SIG-M5 treated with dmso at 0.1 percent for 504 hours (cell line): ENCODE measurements at regions not wholly inside any gene's neighbourhood (a gene's known extent, or its start where the extent isn't known, plus 50 kb on each side); places are given as distances from the start of the nearest gene placed in this dataset.
"Not testable (repeated sequence)": the region's sequence is repeated elsewhere in the genome, so short reads cannot be mapped to it uniquely, and the experiment has no call there.

Experiments
- DNase-seq: peaks from one replicate; lab custom pipeline; 2025; ENCODE audit not compliant: unreplicated experiment; lab: John Stamatoyannopoulos, UW

DNA sequence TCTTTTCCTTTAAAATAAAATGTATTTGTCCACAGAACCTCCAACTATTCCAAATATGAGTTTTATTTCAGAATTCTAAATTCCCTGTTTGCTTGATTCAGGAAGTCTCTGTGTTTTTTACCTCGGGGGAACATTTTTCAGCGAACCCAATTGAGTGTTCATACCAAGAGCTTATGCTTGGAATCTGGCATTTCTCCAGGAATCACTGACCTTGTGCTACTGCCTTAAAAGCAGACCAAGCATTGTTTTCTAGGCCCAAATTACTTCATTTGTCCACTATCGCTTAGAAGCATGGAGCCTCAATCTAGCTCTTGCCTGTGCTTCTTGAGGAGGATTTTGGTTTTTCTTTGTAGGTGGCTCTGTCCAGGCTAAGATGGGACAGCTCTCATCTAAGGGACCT is 59.4 kb downstream of the EBLN1 start:
- DNase-seq, result no peak

DNA sequence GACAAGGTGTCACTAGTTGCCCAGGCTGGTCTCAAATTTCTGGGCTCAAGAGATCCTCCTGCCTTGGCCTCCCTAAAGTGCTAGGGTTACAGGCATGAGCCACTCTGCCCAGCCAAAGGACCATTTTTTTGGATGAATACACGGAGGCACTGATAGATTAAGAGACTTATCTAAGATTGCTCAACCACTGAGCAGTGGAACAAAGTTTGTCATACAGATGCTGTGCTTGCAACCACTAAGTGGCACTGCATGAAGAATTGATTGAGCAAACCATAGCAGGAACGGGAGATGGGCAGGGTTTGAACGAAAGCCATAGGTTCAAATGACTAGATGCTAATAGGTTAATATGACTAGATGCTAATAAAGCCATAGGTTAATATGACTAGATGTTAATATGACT is 61.1 kb downstream of the EBLN1 start:
- no peak for DNase-seq

DNA sequence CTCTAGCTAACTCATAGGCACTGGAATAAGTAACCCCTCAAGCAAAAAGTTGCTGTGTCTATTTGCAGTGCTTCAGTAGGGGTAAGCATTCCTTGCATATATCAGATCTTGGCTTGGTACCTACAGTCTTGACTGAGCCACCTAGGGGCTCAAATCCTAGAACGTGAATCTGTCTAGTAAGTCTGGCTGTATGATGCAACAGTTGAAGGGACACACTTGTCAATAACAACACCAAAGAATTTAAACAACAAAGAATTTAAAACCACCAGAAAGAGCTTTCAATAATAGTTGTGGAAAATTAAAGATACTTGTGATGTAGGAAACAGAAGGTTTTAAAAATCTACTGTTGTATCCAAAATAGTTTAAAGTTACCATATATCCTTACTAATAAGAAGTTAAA is 65.4 kb downstream of the EBLN1 start:
- DNase-seq, result no peak

DNA sequence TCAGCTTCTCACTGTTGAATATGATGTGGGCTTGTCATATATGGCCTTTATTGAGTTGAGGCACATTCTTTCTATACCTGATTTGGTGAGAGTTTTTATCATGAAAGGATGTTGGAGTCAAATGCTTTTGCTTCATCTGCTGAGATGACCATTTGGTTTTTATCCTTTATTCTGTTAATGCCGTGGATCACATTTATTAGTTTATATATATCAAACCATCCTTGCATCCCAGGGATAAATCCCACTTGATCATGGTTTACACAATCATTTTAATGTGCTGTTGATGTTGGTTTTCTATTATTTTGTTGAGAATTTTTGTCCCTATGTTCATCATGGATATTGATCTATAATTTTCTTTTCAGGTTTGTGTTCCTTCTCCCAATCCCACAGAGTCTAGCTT is 67.0 kb downstream of the EBLN1 start:
- no peak for DNase-seq

DNA sequence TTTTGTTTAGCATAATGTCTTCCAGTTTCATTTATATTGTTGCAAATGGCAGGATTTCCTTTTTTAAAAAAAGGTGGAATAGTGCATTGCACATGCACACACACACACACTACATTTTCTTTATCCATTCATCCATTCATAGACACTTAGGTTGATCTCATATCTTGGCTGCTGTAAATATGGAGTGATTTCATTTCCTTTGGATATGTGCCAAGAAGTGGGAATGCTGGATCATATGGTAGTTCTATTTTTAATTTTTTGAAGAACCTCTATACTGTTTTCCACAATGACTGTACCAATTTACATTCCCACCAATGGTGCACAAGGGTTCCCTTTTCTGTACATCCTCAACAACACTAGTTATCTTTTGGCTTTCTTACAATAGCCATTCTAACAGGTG is 68.9 kb downstream of the EBLN1 start:
- DNase-seq, result no peak

DNA sequence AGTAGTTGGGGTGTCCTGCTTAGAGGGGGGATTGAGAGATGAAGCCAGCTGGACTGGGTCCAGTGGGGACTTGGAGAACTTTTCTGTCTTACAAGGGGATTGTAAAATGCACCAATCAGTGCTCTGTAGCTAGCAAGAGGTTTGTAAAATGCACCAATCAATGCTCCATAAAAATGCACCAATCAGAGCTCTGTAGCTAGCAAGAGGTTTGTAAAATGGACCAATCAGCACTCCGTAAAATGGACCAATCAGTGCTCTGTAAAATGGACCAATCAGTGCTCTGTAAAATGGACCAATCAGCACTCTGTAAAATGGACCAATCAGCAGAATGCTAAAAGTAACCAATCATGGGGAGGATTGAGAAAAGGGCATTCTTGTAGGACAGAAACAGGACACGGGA is 71.9 kb downstream of the EBLN1 start:
- not testable (repeated sequence) for DNase-seq

DNA sequence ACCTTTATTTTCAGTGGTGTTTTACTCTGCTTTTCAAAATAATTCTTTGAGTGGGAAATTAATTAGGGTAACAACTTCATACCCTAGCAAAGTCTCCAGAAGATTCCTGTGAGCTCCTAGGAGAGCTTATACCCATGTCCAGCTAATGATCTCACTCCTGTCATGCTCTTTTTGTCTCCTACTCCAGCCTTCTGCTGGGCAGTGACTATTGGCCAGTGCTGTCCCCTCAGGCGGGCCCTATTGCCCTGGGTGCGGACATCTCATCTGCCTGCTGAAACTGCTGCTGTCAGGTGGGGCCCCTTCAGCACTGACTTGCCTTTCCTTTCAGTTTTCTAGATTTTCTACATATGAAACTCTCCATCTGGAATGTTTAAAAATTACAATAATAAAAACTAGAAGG is 80.3 kb downstream of the EBLN1 start:
- no peak for DNase-seq

DNA sequence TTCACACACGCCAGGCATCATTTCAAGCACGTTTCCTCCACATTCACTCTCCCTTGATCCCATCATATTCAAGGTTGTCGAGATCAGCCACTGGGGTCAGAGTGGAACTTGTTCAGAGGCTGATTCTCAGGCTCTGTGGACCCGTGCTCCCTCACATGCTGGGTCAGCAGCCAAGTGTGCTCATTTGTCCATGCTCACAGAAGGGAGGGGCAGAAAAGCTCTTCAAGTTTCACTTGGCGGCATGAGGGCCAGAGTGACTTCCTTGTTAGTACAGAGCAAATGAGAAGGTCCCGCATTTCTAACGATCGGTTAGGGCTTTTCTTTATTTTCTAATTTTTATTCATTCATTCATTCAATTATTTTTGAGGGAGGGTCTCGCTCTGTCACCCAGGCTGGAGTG is 82.2 kb downstream of the EBLN1 start:
- no peak for DNase-seq

DNA sequence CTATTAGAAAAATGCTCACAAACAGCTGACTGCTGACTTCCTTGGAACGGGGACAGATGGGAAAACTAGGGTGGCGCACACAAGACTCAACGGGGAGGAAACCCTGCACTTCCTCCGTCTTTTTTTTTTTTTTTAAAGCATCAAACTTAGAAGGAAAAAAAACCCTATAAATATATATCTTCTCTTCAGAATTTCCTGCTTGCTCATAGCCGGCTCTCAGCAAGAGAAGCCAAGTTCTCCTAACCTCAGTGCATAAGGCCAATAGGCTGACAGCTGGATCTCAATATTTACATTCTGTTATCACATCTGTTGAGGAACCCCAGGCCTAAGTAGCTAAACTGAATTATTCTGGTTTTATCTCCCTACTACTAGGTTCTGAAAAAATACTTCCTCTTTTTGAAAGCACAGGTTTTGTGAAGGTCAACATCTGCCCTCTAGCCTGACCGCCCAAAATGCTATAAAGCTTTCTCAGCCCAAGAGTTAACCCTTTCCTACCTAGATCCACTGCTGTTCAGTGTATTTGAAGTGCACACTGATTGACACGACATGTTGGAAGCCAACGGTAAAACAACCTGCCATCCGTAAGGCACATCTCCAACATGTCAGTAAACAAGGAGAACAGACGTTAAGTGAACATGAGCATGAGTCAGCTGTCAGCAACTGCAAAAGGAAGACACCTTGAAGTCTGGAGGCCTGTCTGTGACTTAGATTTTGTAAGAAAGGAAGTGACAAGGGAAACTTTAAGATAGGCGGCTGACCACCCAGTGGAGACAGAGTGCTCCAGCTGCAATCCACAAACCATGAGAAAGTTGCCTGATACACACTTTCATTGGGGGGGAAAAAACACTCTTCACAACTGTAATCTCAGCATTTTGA is 83.8 kb downstream of the EBLN1 start:
- no peak for DNase-seq

DNA sequence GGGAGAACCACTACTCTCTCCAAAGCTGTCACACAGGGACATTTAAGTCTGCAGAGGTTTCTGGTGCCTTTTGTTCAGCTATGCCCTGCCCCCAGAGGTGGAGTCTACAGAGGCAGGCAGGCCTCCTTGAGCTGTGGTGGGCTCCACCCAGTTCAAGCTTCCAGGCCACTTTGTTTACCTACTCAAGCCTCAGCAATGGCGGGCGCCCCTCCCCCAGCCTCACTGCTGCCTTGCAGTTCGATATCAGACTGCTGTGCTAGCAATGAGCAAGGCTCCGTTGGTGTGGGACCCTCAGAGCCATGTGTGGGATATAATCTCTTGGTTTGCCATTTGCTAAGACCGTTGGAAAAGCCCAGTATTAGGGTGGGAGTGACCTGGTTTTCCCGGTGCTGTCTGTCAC is 87.0 kb downstream of the EBLN1 start:
- DNase-seq, result not testable (repeated sequence)

DNA sequence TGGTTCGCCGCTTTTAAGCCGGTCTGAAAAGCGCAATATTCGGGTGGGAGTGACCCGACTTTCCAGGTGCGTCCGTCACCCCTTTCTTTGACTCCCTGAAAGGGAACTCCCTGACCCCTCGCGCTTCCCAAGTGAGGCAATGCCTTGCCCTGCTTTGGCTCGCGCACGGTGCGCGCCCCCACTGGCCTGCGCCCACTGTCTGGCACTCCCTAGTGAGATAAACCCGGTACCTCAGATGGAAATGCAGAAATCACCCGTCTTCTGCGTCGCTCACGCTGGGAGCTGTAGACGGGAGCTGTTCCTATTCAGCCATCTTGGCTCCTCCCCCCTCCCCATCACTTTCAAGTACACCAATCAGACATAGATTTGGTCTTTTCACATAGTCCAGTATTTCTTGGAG is 88.2 kb downstream of the EBLN1 start:
- not testable (repeated sequence) for DNase-seq

DNA sequence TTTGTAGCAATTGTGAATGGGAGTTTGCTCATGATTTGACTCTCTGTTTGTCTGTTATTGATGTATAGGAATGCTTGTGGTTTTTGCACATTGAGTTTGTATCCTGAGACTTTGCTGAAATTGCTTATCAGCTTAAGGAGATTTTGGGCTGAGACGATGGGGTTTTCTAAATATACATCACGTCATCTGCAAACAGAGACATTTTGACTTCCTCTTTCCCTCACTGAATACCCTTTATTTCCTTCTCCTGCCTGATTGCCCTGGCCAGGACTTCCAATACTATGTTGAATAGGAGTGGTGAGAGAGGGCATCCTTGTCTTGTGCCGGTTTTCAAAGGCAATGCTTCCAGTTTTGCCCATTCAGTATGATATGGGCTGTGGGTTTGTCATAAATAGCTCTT is 96.6 kb downstream of the EBLN1 start:
- not testable (repeated sequence) for DNase-seq

DNA sequence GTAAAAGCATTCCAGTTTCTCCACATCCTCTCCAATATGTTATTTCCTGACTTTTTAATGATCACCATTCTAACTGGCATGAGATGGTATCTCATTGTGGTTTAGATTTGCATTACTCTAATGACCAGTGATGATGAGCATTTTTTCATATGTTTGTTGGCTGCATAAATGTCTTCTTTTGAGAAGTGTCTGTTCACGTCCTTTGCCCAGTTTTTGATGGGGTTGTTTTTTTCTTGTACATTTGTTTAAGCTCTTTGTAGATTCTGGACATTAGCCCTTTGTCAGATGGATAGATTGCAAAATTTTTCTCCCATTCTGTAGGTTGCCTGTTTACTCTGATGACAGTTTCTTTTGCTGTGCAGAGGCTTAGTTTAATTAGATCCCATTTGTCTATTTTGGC is 97.7 kb downstream of the EBLN1 start:
- not testable (repeated sequence) for DNase-seq

DNA sequence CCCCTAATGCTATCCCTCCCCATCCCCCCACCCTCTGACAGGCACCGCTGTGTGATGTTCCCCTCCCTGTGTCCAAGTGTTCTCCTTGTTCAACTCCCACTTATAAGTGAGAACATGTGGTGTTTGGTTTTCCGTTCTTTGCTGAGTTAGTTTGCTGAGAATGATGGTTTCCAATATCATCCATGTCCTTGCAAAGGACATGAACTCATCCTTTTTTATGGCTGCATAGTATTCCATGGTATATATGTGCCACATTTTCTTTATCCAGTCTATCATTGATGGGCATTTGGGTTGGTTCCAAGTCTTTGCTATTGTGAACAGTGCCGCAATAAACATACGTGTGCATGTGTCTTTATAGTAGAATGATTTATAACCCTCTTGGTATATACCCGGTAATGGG is 98.2 kb downstream of the EBLN1 start:
- not testable (repeated sequence) for DNase-seq

DNA sequence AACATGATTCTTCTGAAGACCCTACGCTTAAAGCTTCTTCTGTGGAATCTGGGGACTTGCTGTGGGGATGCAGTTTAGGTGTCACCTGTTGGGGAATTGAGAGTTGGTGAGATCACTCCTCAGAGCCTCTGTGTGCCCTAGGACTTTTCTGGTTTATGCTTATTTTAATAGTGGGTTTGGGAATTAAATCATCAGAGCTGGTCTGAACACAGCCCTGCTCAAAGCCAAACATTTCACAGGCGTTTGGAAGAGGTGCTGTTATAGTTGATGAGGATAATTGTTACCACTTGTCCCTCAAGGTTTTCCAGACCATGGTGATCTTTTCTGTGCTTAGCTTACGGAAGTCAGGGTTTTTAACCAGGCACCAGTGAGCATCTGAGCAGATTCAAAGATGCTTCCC is 106.1 kb downstream of the EBLN1 start:
- no peak for DNase-seq

DNA sequence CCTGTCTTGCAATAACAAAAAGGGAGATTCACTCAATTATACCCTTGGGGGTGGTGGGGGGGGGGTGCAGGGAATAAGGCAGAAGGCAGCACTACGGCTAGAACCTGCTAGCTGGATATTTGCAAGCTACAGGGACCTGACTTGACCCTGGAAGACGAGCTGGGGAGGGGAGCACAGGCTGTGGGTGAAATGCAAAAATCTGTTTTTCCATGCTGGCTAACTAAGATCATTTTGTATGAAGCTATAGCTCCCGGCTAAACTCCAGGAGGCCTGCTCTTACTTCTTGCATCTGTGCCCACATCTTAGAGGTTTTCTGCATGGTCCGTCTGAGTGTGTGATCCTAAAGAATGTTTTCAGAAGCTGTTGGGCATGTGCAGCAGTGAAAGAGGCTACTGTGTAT is 106.6 kb downstream of the EBLN1 start:
- no peak for DNase-seq

DNA sequence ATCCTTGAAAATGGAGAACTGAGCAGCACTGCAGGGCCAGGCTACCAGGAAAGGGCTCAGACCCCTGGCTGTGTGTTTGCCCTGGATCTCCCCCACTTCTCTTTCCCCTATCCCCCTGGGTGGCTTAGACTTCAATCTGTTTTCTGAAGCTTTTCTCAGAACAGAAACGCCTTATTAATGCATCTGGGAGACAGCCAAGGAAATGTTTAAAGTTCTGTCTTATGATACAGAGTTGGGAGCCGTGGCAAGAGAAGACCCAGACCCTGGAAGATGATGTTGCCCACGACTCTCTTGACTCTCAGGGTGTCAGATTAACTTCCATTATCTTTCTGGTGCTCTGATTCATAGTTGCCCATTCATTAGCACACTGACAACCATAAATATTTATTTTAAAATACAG is 107.1 kb downstream of the EBLN1 start:
- no peak for DNase-seq

DNA sequence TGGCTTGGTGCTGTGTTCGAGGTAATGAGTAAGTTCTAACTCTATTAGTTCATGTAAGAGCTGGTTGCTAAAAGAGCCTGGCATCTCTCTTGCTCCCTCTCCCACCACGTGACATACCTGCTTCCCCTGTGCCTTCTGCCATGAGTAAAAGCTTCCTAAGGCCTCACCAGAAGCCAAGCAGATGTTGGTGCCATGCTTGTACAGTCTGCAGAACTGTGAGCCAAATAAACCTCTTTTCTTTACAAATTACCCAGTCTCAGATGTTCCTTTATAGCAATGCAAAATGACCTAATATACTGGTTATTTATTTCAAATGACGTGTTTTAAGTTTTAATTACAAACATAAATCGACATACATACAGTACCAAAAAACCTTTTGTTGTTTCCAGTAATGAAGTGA is 101.7 kb upstream of the DNAJC1 start:
- no peak for DNase-seq

DNA sequence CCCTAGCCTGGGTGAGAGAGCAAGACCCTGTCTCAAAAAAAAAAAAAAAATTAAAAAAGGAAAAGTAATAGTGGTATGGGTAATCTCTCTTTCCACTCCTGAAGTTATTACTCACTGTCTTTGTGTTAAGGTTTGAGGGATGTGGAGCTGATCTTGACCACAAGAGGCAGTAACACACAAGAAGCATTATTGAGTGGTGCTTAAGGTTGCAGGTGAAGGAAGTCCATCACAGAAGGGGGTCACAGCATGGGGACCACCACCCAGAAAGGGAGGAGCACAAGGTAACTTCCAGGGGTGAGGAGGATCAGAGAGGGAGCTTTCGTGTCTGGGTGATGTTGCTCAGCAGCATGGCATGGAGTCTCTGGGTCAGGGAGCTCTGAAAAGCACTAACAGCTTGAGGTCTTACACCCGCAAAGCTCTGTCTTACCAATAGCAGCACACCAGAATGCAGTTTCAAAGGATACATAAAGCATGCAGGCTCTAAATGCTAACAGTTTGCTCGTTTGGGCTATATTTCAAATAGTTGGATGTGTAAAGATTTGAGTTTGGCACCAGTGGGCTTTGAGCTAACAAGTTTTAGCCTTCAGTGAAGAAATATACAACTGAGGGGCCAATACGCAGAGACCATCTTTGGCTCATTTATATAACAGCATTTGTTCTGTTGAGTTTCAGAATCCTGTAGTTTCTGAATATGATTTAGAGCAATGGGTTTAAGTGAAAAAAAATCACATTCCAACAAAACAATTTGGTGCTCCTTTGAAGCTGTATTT is 100.4 kb upstream of the DNAJC1 start:
- no peak for DNase-seq

DNA sequence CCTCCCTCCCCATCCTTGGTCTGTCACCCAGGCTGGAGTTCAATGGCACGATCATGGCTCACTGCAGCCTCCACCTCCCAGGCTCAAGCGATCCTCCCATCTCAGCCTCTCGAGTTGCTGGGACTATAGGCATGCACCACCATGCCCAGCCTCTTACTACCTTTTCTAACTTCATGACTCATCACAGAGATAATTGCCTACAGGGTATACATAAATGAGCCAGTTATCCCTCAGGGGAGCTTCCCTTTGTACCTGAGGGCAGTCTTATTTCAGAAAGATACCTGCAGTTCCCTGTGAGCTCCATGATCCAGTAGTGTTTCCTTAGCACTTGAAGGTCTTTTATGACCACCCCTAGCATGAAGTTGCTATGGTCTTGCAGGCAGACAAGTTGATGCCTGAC is 94.2 kb upstream of the DNAJC1 start:
- no peak for DNase-seq

DNA sequence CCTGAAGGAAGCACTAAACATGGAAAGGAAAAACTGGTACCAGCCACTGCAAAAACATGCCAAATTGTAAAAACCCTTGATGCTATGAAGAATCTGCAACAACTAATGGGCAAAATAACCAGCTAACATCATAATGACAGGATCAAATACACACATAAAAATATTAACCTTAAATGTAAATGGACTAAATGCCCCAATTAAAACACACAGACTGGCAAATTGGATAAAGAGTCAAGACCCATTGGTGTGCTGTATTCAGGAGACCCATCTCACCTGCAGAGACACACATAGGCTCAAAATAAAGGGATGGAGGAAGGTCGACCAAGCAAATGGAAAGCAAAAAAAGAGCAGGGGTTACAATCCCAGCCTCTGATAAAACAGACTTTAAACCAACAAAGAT is 87.7 kb upstream of the DNAJC1 start:
- not testable (repeated sequence) for DNase-seq

DNA sequence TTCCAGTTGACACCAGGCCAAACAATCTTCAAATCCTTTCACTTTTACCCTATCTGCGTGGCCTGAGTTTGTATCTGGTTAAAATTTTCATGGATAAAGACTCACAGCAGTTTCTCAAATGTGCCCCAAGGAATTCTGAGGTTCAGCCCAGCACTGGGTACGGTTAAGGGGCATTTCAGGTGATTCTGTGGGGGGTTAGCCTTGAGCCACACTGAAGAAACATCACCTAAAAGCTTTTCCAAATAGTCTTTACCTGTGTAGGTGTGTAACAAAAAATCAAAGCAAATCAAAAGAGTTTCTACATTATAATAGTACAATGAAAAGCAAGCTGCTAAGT is 83.8 kb upstream of the DNAJC1 start:
- no peak for DNase-seq
